HG02678 (cell line): ENCODE measurements at regions not wholly inside any gene's neighbourhood (a gene's known extent, or its start where the extent isn't known, plus 50 kb on each side); places are given as distances from the start of the nearest gene placed in this dataset.
A peak's percentile ranks its signal among the peaks of the same experiment; 100 is the strongest.

Source experiments
- ATAC-seq: cut with Tn5 transposase; IDR thresholded peaks from one replicate; pipeline ENCODE4 v1.9.1; 2021; ENCODE audit warnings: mild to moderate bottlenecking, moderate library complexity; ENCODE audit not compliant: unreplicated experiment

- ATAC-seq: no peak
Measured at GRCh38 chr6:71395731-71396409, 107.3 kb downstream of the OGFRL1 start.

- ATAC-seq: peak; percentile 80
Measured at GRCh38 chr6:71396410-71396801, 107.8 kb downstream of the OGFRL1 start.

GRCh38 chr6:71399279-71399678, 110.7 kb downstream of the OGFRL1 start:
- ATAC-seq: no peak

GRCh38 chr6:71400852-71401251, 112.2 kb downstream of the OGFRL1 start:
- ATAC-seq: no peak

- no peak for ATAC-seq
Measured at GRCh38 chr6:71402096-71402495, 113.5 kb downstream of the OGFRL1 start.

GRCh38 chr6:71403422-71404134, 115.0 kb downstream of the OGFRL1 start:
- ATAC-seq: no peak

GRCh38 chr6:71404145-71404966, 115.7 kb downstream of the OGFRL1 start:
- ATAC-seq: no peak

GRCh38 chr6:71404967-71405278, 116.3 kb downstream of the OGFRL1 start:
- no peak for ATAC-seq

GRCh38 chr6:71405416-71405815, 116.8 kb downstream of the OGFRL1 start:
- ATAC-seq: no peak

GRCh38 chr6:71406865-71407860, 118.6 kb downstream of the OGFRL1 start:
- no peak for ATAC-seq

- ATAC-seq: no peak
Measured at GRCh38 chr6:71408787-71409723, 120.4 kb downstream of the OGFRL1 start.

GRCh38 chr6:71410164-71410566, 121.6 kb downstream of the OGFRL1 start:
- no peak for ATAC-seq

- ATAC-seq: no peak
Measured at GRCh38 chr6:71410681-71411080, 122.1 kb downstream of the OGFRL1 start.

GRCh38 chr6:71411882-71412281, 123.3 kb downstream of the OGFRL1 start:
- ATAC-seq: no peak

GRCh38 chr6:71412559-71413140, 124.0 kb downstream of the OGFRL1 start:
- no peak for ATAC-seq

- no peak for ATAC-seq
Measured at GRCh38 chr6:71414486-71414885, 125.9 kb downstream of the OGFRL1 start.

- ATAC-seq: no peak
Measured at GRCh38 chr6:71419217-71420094, 130.8 kb downstream of the OGFRL1 start.

- peak; percentile 45 for ATAC-seq
Measured at GRCh38 chr6:71420095-71420692, 131.6 kb downstream of the OGFRL1 start.
